ENCODE measurements at regions not wholly inside any gene's neighbourhood (a gene's known extent, or its start where the extent isn't known, plus 50 kb on each side); places are given as distances from the start of the nearest gene placed in this dataset.

DNA sequence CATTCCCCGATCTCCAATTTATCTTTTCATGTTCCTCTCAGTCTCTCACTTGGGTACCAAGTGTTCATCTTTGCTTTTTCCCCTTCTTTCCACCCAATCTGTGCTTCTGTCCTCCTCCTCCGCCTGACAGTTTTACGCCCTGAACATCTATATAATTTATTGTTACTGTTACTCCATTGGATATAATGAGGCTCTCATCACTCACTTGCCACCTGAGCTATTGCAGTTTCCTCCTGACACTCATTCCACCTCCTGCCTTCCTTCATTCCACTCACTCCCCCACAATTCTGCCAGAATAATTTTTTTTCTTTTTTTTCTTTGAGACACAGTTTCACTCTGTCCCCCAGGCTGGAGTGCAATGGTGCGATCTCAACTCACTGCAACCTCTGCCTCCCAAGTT, 77.6 kb upstream of the SORBS2 start:
- Histone ChIP-seq H4K20me1 (replicated peaks in 1 of 2; ENCODE audit: control insufficient read depth in 1 of 2, insufficient read depth in 2 of 2, low read length in 2 of 2) (no peaks in the 10 kb centered on the region), H2AFZ (ENCODE audit: low read length) (no peak overlapping the region), H2AK5ac (ENCODE audit: low read depth, low read length) (no peak overlapping the region), H3K18ac (ENCODE audit: extremely low read depth, low read length) (no peak overlapping the region), H2BK5ac (ENCODE audit: low read depth, low read length) (no peak overlapping the region), H3K27me3 (replicated peaks in 1 of 4; ENCODE audit: control insufficient read depth in 3 of 4, extremely low read depth in 1 of 4, insufficient read depth in 3 of 4, low read length in 3 of 4) (no peaks in the 10 kb centered on the region), H4K91ac (replicated peaks; ENCODE audit: insufficient read length, low read length) (no peak overlapping the region), H3K4me2 (ENCODE audit: insufficient read depth in 1 of 2, low read depth in 2 of 2, low read length in 2 of 2) (no peak overlapping the region), H2BK20ac (ENCODE audit: low read length) (no peak overlapping the region), H3K79me2 (ENCODE audit: control insufficient read depth in 1 of 2, insufficient read depth in 2 of 2, low read length in 2 of 2) (no peaks in the 10 kb centered on the region), H3K9ac (replicated peaks in 1 of 4; ENCODE audit: extremely low read depth in 1 of 4, low read depth in 3 of 4, low read length in 3 of 4) (no peak overlapping the region), H3K36me3 (ENCODE audit: control insufficient read depth in 2 of 4, insufficient read depth in 4 of 4, low read length in 3 of 4) (no peaks in the 10 kb centered on the region), H2BK120ac (replicated peaks; ENCODE audit: low read depth, low read length) (no peak overlapping the region), H3K4ac (replicated peaks; ENCODE audit: insufficient read length, low read depth, low read length) (no peak overlapping the region), H2BK15ac (ENCODE audit: low read length) (no peak overlapping the region), H3K4me1 (replicated peaks in 1 of 4; ENCODE audit: control insufficient read depth in 3 of 4, insufficient read depth in 4 of 4, low read length in 3 of 4) (no peaks in the 10 kb centered on the region; a peak in 1 of 7 replicates), H4K5ac (ENCODE audit: insufficient read length, low read depth, low read length) (no peak overlapping the region), H2BK12ac (ENCODE audit: low read depth, low read length) (no peak overlapping the region), H4K8ac (ENCODE audit: extremely low read depth, insufficient read depth, low read length) (no peak overlapping the region), H3K27ac (ENCODE audit: low read depth, low read length) (no peak overlapping the region), H3K23me2 (ENCODE audit: low read depth, low read length) (no peaks in the 10 kb centered on the region), H3K4me3 (ENCODE audit: extremely low read depth in 1 of 4, insufficient read depth in 2 of 4, low read depth in 3 of 4, low read length in 4 of 4) (no peak overlapping the region), H3K79me1 (ENCODE audit: low read depth, low read length) (no peaks in the 10 kb centered on the region), H3K9me3 (ENCODE audit: insufficient read depth in 2 of 2, low read depth in 1 of 2, low read length in 1 of 2) (peaks cover 5 to 12% of the 10 kb centered on the region in 2 experiments), H3K56ac (replicated peaks; ENCODE audit: insufficient read length, low read depth, low read length) (no peak overlapping the region), H3K23ac (ENCODE audit: insufficient read length) (no peak overlapping the region), H3K14ac (ENCODE audit: insufficient read length) (no peak overlapping the region)
- DNase-seq (ENCODE audit: low read depth in 1 of 2, low spot score in 2 of 2) (no peak), FAIRE-seq (no peak)
- CTCF ChIA-PET (ENCODE audit: partially characterized antibody) = interaction anchor here (0.5 kb wide), 1 partner anchor 244 kb away, joined by 3 read pairs; no protein-coding TSS in a partner anchor
- WGBS, 2 experiments (ENCODE audit: extremely low coverage in 1 of 2, insufficient coverage in 1 of 2, insufficient read length in 1 of 2, insufficient replicate concordance in 2 of 2, low coverage in 1 of 2, low lambda C conversion rate in 2 of 2, missing lambda C conversion rate in 1 of 2) = 98% methylated on average over 4 of the region's 4 CpGs; no CpG with 5 or more reads in 1 of the 2 experiments
- POLR2A ChIA-PET (ENCODE audit: partially characterized antibody) = interaction anchor here (0.6 kb wide), 1 partner anchor 119 kb away, joined by 3 read pairs; no protein-coding TSS in a partner anchor
- no peak for TF ChIP-seq KDM5A (IDR thresholded peaks at IDR 0.05; ENCODE audit: low read length)
- TF ChIP-seq ASH2L (IDR thresholded peaks at IDR 0.05; ENCODE audit: low read length) = no peak
- TF ChIP-seq GABPA (IDR thresholded peaks at IDR 0.05; ENCODE audit: borderline replicate concordance, insufficient read depth, low read length) = no peak
- TF ChIP-seq, protein P1, sequence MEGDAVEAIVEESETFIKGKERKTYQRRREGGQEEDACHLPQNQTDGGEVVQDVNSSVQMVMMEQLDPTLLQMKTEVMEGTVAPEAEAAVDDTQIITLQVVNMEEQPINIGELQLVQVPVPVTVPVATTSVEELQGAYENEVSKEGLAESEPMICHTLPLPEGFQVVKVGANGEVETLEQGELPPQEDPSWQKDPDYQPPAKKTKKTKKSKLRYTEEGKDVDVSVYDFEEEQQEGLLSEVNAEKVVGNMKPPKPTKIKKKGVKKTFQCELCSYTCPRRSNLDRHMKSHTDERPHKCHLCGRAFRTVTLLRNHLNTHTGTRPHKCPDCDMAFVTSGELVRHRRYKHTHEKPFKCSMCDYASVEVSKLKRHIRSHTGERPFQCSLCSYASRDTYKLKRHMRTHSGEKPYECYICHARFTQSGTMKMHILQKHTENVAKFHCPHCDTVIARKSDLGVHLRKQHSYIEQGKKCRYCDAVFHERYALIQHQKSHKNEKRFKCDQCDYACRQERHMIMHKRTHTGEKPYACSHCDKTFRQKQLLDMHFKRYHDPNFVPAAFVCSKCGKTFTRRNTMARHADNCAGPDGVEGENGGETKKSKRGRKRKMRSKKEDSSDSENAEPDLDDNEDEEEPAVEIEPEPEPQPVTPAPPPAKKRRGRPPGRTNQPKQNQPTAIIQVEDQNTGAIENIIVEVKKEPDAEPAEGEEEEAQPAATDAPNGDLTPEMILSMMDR (IDR thresholded peaks at IDR 0.05; ENCODE audit: control extremely low read depth in 1 of 3, insufficient read depth in 1 of 3, low read depth in 1 of 3, low read length in 3 of 3) = no peak
- TF ChIP-seq CHD1 (IDR thresholded peaks at IDR 0.05; ENCODE audit: low read depth, low read length) = no peak
- TF ChIP-seq HDAC6 (IDR thresholded peaks at IDR 0.05; ENCODE audit: low read depth, low read length) = no peak
- TF ChIP-seq, protein P2, sequence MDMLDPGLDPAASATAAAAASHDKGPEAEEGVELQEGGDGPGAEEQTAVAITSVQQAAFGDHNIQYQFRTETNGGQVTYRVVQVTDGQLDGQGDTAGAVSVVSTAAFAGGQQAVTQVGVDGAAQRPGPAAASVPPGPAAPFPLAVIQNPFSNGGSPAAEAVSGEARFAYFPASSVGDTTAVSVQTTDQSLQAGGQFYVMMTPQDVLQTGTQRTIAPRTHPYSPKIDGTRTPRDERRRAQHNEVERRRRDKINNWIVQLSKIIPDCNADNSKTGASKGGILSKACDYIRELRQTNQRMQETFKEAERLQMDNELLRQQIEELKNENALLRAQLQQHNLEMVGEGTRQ (IDR thresholded peaks at IDR 0.05; ENCODE audit: low read length) = no peak
- no peak for TF ChIP-seq E2F6 (IDR thresholded peaks at IDR 0.05)
- TF ChIP-seq TEAD4 (IDR thresholded peaks at IDR 0.05; ENCODE audit: low read depth, low read length) = no peak
- TF ChIP-seq ZNF274 (IDR thresholded peaks at IDR 0.05; ENCODE audit: borderline replicate concordance, extremely low read depth, low read length) = no peak

Measured in H1 (cell line).